Left lung (tissue), 4 donors: ENCODE measurements at regions not wholly inside any gene's neighbourhood (a gene's known extent, or its start where the extent isn't known, plus 50 kb on each side); places are given as distances from the start of the nearest gene placed in this dataset.

Experiments
- ATAC-seq: fragments of 200-7000 bp; cut with Tn5 transposase; one replicate; pipeline ENCODE4 v1.9.1; 2020; ENCODE audit warnings: moderate library complexity
- DNase-seq, 4 donors: peaks; one replicate each; pipeline ENCODE4 v3.0.0-alpha.2; 2013 to 2020
- H3K27ac ChIP-seq, 2 donors: fragments of 200-600 bp; sonication (generic) in 1 of 2; one replicate each; pipeline versions ENCODE4 v1.5.0 to v1.8.0; 2020 to 2021
- H3K27me3 ChIP-seq, 2 donors: fragments of 200-600 bp; sonication (generic) in 1 of 2; one replicate each; pipeline versions ENCODE4 v1.5.0 to v1.8.0; 2020 to 2021
- H3K36me3 ChIP-seq, 2 donors: fragments of 200-600 bp; sonication (generic) in 1 of 2; one replicate each; pipeline versions ENCODE4 v1.5.0 to v1.8.0; 2020 to 2021
- H3K4me1 ChIP-seq, 2 donors: fragments of 200-600 bp; one replicate each; pipeline ENCODE4 v1.8.0; 2021
- H3K4me3 ChIP-seq, 2 donors: fragments of 200-600 bp; sonication (generic) in 1 of 2; one replicate each; pipeline versions ENCODE4 v1.5.0 to v1.8.0; 2020 to 2021; ENCODE audit warnings: mild to moderate bottlenecking in 1 of 2
- H3K9me3 ChIP-seq, 2 donors: fragments of 200-600 bp; sonication (generic) in 1 of 2; one replicate each; pipeline versions ENCODE4 v1.5.0 to v1.8.0; 2020 to 2021
- CTCF ChIP-seq, 2 donors: fragments of 200-600 bp; sonication (generic) in 1 of 2; IDR thresholded peaks; one replicate each; pipeline versions ENCODE4 v1.5.0 to v1.8.0; 2021; ENCODE audit warnings: antibody characterized with exemption in 2 of 2
- intact Hi-C, 2 donors: fragments of 100-400 bp; cut with DNase I; formaldehyde crosslinking; loops; one replicate each; pipeline versions ENCODE4 v1.11.2 to v1.14.2; 2022
- donor health status: DM: no; HTN: yes; CAD: no.
- donor health status: DM: no; HTN: no; CAD: no.

GRCh38 chr2:10220902-10221391, 81.8 kb upstream of the HPCAL1 start:
- H3K27me3 ChIP-seq = no peaks in the 10 kb centered on the region
- H3K27ac ChIP-seq = no peak overlapping the region
- no peak for TF ChIP-seq CTCF (IDR thresholded peaks at IDR 0.05)
- ATAC-seq (no peak), DNase-seq (peak in 1 of 4 donors; percentile 59)
- H3K36me3 ChIP-seq = no peaks in the 10 kb centered on the region
- intact Hi-C loops = no loop called here
- no peaks in the 10 kb centered on the region for H3K4me1 ChIP-seq
- H3K9me3 ChIP-seq = no peaks in the 10 kb centered on the region
- H3K4me3 ChIP-seq = no peak overlapping the region

DNA sequence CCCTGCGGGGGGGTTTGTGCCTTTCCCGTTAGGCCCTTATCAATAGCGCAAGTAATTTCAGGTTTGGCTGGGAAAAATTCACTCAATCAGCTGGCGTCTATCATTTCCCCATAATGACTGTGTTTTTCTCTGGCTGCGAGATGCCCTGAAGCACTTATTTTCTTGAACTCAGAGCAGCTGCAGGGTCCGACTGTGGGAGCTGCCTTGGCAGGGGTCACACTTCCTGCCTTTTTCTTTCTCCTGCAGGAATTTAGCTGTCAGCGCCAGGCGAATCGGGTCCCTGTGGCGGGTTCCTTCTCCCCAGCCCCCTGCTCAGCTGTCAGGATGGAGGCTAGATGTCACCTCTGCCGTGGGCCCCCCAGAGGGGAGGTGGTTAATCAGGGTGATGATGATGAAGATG, 81.3 kb upstream of the HPCAL1 start:
- DNase-seq (no peak), ATAC-seq (no peak)
- Histone ChIP-seq H3K27ac (no peak overlapping the region), H3K9me3 (no peaks in the 10 kb centered on the region), H3K36me3 (no peaks in the 10 kb centered on the region), H3K27me3 (no peaks in the 10 kb centered on the region), H3K4me1 (no peaks in the 10 kb centered on the region), H3K4me3 (no peak overlapping the region)
- intact Hi-C loops = no loop called here
- no peak for TF ChIP-seq CTCF (IDR thresholded peaks at IDR 0.05)

- Histone ChIP-seq H3K27me3 (no peaks in the 10 kb centered on the region), H3K36me3 (no peaks in the 10 kb centered on the region), H3K27ac (no peak overlapping the region), H3K4me1 (no peaks in the 10 kb centered on the region), H3K4me3 (no peak overlapping the region), H3K9me3 (no peaks in the 10 kb centered on the region)
- intact Hi-C loops = no loop called here
- DNase-seq (no peak), ATAC-seq (no peak)
- TF ChIP-seq CTCF (IDR thresholded peaks at IDR 0.05) = no peak
Measured at GRCh38 chr2:10221976-10222870, 80.5 kb upstream of the HPCAL1 start.

DNA sequence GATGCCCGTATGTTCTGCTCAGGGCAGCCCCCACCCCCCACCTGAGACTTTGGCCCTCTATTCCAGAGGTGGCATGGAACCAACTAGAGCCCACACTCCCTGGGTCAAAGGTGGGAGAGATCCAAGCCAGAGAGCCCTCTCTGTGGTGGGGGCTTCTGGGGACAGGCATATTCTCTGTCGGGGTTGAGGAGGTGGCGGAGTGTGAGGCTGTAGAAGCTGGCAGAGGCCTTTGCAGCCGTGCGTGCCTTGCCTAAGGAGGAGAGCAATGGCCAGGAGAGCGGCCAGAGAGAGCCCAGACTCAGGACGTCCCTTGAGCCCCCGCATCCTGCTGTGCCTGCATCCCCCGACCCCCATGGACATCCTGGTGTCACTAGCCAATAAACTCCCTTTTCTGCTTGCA, 79.2 kb upstream of the HPCAL1 start:
- intact Hi-C loops = no loop called here
- Histone ChIP-seq H3K9me3 (no peaks in the 10 kb centered on the region), H3K27ac (no peak overlapping the region), H3K27me3 (no peaks in the 10 kb centered on the region), H3K36me3 (no peaks in the 10 kb centered on the region), H3K4me1 (no peaks in the 10 kb centered on the region), H3K4me3 (no peak overlapping the region)
- DNase-seq = no peak
- no peak for ATAC-seq
- no peak for TF ChIP-seq CTCF (IDR thresholded peaks at IDR 0.05)

GRCh38 chr2:10223932-10224720, 78.6 kb upstream of the HPCAL1 start:
- H3K36me3 ChIP-seq = no peaks in the 10 kb centered on the region
- DNase-seq = no peak
- no peak for ATAC-seq
- no peaks in the 10 kb centered on the region for H3K9me3 ChIP-seq
- no peaks in the 10 kb centered on the region for H3K4me1 ChIP-seq
- intact Hi-C loops = no loop called here
- no peak overlapping the region for H3K4me3 ChIP-seq
- H3K27ac ChIP-seq = no peak overlapping the region
- H3K27me3 ChIP-seq = no peaks in the 10 kb centered on the region
- no peak for TF ChIP-seq CTCF (IDR thresholded peaks at IDR 0.05)
